Parathyroid adenoma (tissue), 2 donors: ENCODE measurements at regions not wholly inside any gene's neighbourhood (a gene's known extent, or its start where the extent isn't known, plus 50 kb on each side); places are given as distances from the start of the nearest gene placed in this dataset.

Experiments used
- H2AFZ ChIP-seq: fragments of 300-600 bp; sonication (generic); one replicate; pipeline ENCODE4 v1.7.0; 2017; ENCODE audit warnings: antibody characterized with exemption, mild to moderate bottlenecking
- H3K27ac ChIP-seq: fragments of 300-600 bp; sonication (generic); one replicate; pipeline ENCODE4 v1.7.0; 2017
- H3K27me3 ChIP-seq: fragments of 300-600 bp; sonication (generic); one replicate; pipeline ENCODE4 v1.7.0; 2017; ENCODE audit warnings: low read length; ENCODE audit not compliant: control insufficient read depth, insufficient read depth
- H3K36me3 ChIP-seq: fragments of 300-600 bp; sonication (generic); one replicate; pipeline ENCODE4 v1.7.0; 2017; ENCODE audit warnings: low read length; ENCODE audit not compliant: control insufficient read depth, insufficient read depth
- H3K4me1 ChIP-seq: fragments of 300-600 bp; sonication (generic); one replicate; pipeline ENCODE4 v1.7.0; 2017; ENCODE audit warnings: control low read depth
- H3K4me2 ChIP-seq: fragments of 300-600 bp; sonication (generic); one replicate; pipeline ENCODE4 v1.7.0; 2017; ENCODE audit warnings: low read length
- H3K4me3 ChIP-seq: fragments of 300-600 bp; sonication (generic); one replicate; pipeline ENCODE4 v1.7.0; 2017; ENCODE audit warnings: low read depth, low read length
- H3K79me2 ChIP-seq: fragments of 300-600 bp; sonication (generic); one replicate; pipeline ENCODE4 v1.7.0; 2017; ENCODE audit warnings: control low read depth
- H3K9ac ChIP-seq: fragments of 300-600 bp; sonication (generic); one replicate; pipeline ENCODE4 v1.7.0; 2017; ENCODE audit warnings: mild to moderate bottlenecking
- H3K9me3 ChIP-seq: fragments of 300-600 bp; sonication (generic); one replicate; pipeline ENCODE4 v1.7.0; 2017; ENCODE audit warnings: low read length; ENCODE audit not compliant: control insufficient read depth
- CTCF ChIP-seq: fragments of 300-600 bp; sonication (generic); IDR thresholded peaks from one replicate; pipeline ENCODE4 v1.7.0; 2017; ENCODE audit warnings: antibody characterized with exemption, mild to moderate bottlenecking
- donor health status: primary hyperparathyroidism.

DNA sequence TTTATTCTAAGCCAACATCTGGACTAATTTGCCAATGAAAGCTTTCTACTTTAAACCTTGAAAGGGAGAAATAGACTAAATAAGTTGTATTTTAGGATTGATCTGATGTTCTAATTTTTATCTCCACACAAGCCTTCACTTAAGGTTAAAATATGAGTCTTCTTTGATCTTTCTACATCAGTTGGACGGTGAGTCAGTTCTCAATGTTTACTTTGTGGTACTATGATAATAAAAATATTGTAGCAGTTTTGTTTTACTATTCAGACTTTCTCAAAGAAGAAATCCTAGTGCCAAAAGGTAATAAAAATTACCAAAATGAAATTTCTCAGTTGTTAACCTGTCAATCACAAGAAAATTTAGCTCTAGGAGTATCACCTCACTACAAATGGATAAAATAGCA lies 203.5 kb upstream of the RGMB start:
- no peaks in the 10 kb centered on the region for H3K9me3 ChIP-seq
- TF ChIP-seq CTCF, result no peak
- H3K27ac ChIP-seq, result no peak overlapping the region
- H3K9ac ChIP-seq, result no peak overlapping the region
- H2AFZ ChIP-seq, result no peak overlapping the region
- H3K79me2 ChIP-seq, result no peaks in the 10 kb centered on the region
- H3K4me1 ChIP-seq, result no peaks in the 10 kb centered on the region
- no peaks in the 10 kb centered on the region for H3K36me3 ChIP-seq
- no peak overlapping the region for H3K4me2 ChIP-seq
- no peak overlapping the region for H3K4me3 ChIP-seq
- no peaks in the 10 kb centered on the region for H3K27me3 ChIP-seq

- Histone ChIP-seq H3K79me2 (no peaks in the 10 kb centered on the region), H3K4me2 (no peak overlapping the region), H2AFZ (no peak overlapping the region), H3K4me1 (no peaks in the 10 kb centered on the region), H3K27me3 (no peaks in the 10 kb centered on the region), H3K36me3 (no peaks in the 10 kb centered on the region), H3K27ac (no peak overlapping the region), H3K9me3 (no peaks in the 10 kb centered on the region), H3K9ac (no peak overlapping the region), H3K4me3 (no peak overlapping the region)
- no peak for TF ChIP-seq CTCF
Measured at GRCh38 chr5:98570661-98571191, 202.7 kb upstream of the RGMB start.

DNA sequence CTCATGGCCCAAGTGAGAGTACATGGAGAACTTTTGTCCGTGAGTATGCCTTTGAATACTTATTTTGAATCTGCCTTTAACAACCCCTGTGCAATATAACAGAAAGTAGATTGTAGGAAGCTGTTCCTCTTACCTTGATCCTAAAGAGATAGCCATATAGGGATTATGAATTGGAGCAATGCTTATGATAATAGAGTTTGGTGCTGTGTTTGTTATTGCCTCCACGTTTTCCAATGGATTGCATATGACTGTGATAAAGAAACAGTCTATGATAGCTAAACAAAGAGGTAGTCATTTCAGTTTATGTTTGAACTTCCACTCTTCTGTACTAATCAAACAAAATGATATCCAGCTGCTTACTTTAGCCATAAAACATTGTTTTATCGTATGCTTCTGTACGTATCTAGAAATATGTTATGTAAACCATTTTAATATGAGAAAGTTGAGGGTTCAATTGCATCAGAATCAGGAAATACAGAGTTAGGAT lies 199.6 kb upstream of the RGMB start:
- Histone ChIP-seq H3K27me3 (no peaks in the 10 kb centered on the region), H2AFZ (no peak overlapping the region), H3K9ac (no peak overlapping the region)

GRCh38 chr5:98576275-98576674 lies 197.2 kb upstream of the RGMB start:
- no peak overlapping the region for H3K27ac ChIP-seq
- no peak overlapping the region for H3K4me3 ChIP-seq
- TF ChIP-seq CTCF, result no peak
- no peaks in the 10 kb centered on the region for H3K9me3 ChIP-seq
- no peak overlapping the region for H3K4me2 ChIP-seq
- H3K36me3 ChIP-seq, result no peaks in the 10 kb centered on the region
- H3K27me3 ChIP-seq, result no peaks in the 10 kb centered on the region
- H3K79me2 ChIP-seq, result no peaks in the 10 kb centered on the region
- H2AFZ ChIP-seq, result no peak overlapping the region
- no peaks in the 10 kb centered on the region for H3K4me1 ChIP-seq
- no peak overlapping the region for H3K9ac ChIP-seq

More for the DNA sequence above, 199.6 kb upstream of the RGMB start:
- Histone ChIP-seq H3K4me2 (no peak overlapping the region), H3K36me3 (no peaks in the 10 kb centered on the region), H3K4me1 (no peaks in the 10 kb centered on the region), H3K9me3 (no peaks in the 10 kb centered on the region), H3K79me2 (no peaks in the 10 kb centered on the region), H3K4me3 (no peak overlapping the region), H3K27ac (no peak overlapping the region)
- no peak for TF ChIP-seq CTCF

DNA sequence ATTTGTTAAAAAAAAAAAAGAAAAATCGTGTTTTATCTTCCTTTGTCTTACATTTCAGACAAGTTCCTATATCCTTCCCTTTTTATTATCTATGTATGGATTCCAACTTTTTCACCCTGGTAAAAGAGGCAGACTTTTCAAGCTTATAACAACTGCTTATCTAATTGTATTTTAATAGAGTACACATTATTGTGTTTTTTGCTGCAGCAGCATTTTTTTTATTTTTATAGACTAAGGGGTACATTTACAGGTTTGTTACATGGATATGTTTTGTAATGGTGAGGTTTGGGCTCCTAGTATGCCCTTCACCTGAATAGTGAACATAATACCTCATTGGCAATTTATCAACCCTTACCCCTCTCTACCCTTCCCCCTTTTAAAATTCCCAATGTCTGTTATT lies 195.0 kb upstream of the RGMB start:
- Histone ChIP-seq H3K36me3 (no peaks in the 10 kb centered on the region), H2AFZ (no peak overlapping the region), H3K27me3 (no peaks in the 10 kb centered on the region), H3K4me1 (no peaks in the 10 kb centered on the region), H3K9me3 (no peaks in the 10 kb centered on the region), H3K27ac (no peak overlapping the region), H3K9ac (no peak overlapping the region), H3K79me2 (no peaks in the 10 kb centered on the region), H3K4me3 (no peak overlapping the region), H3K4me2 (no peak overlapping the region)
- TF ChIP-seq CTCF, result no peak
